HL-60 (cell line): ENCODE measurements at regions not wholly inside any gene's neighbourhood (a gene's known extent, or its start where the extent isn't known, plus 50 kb on each side); places are given as distances from the start of the nearest gene placed in this dataset.

Experiments used
- DNase-seq, 2 experiments: peaks; one replicate each; pipeline ENCODE4 v3.0.0-alpha.2; 2010 to 2020; ENCODE audit warnings: low read depth in 1 of 2, low spot score in 1 of 2
- H3K27ac ChIP-seq: fragments of 250-450 bp; sonication (Bioruptor Pico); replicated peaks from 2 replicates; pipeline ENCODE4 v1.5.1; 2020; ENCODE audit warnings: mild to moderate bottlenecking, moderate library complexity
- H3K27me3 ChIP-seq: fragments of 250-450 bp; sonication (Bioruptor Pico); 2 replicates; pipeline ENCODE4 v1.5.1; 2021; ENCODE audit warnings: mild to moderate bottlenecking, moderate library complexity; ENCODE audit not compliant: insufficient read depth, poor library complexity, severe bottlenecking
- H3K4me3 ChIP-seq: replicated peaks from 2 replicates; pipeline ENCODE4 v1.5.1; 2011; ENCODE audit warnings: mild to moderate bottlenecking, control low read depth, low read length; ENCODE audit not compliant: insufficient read depth
- CTCF ChIP-seq: IDR thresholded peaks from one replicate; pipeline ENCODE4 v1.5.1; 2011; ENCODE audit warnings: low read length, control low read depth, inconsistent platforms; ENCODE audit not compliant: insufficient read depth
- GABPA ChIP-seq: IDR thresholded peaks from 2 replicates; pipeline ENCODE4 v1.6.1; 2012; ENCODE audit warnings: low read depth
- POLR2AphosphoS5 ChIP-seq: IDR thresholded peaks from 2 replicates; pipeline ENCODE4 v1.6.1; 2012; ENCODE audit warnings: low read depth
- REST ChIP-seq: IDR thresholded peaks from 2 replicates; pipeline ENCODE4 v1.6.1; 2012; ENCODE audit warnings: low read depth; ENCODE audit not compliant: insufficient replicate concordance
- SPI1 ChIP-seq: IDR thresholded peaks from 2 replicates; pipeline ENCODE4 v1.6.1; 2012; ENCODE audit warnings: low read depth, mild to moderate bottlenecking, borderline replicate concordance

- TF ChIP-seq POLR2AphosphoS5 = no peak
- no peak for TF ChIP-seq GABPA
- TF ChIP-seq SPI1 = no peak
- TF ChIP-seq REST = no peak
- no peak for TF ChIP-seq CTCF
- Histone ChIP-seq H3K27me3 (peaks cover 3% of the 10 kb centered on the region), H3K27ac (no peak overlapping the region), H3K4me3 (no peak overlapping the region)
- no peak for DNase-seq
Observed at GRCh38 chr2:240239325-240239724, 98.9 kb upstream of the OTOS start.

- TF ChIP-seq REST (no peak), GABPA (no peak), CTCF (no peak), POLR2AphosphoS5 (no peak), SPI1 (no peak)
- Histone ChIP-seq H3K27me3 (no peaks in the 10 kb centered on the region), H3K4me3 (no peak overlapping the region), H3K27ac (no peak overlapping the region)
- DNase-seq = no peak
Observed at GRCh38 chr2:240240017-240240734, 99.7 kb upstream of the OTOS start.

GRCh38 chr2:240240781-240241180, 100.3 kb upstream of the OTOS start:
- no peaks in the 10 kb centered on the region for H3K27me3 ChIP-seq
- TF ChIP-seq REST = no peak
- TF ChIP-seq CTCF = no peak
- TF ChIP-seq SPI1 = no peak
- no peak for TF ChIP-seq POLR2AphosphoS5
- no peak for TF ChIP-seq GABPA
- no peak for DNase-seq
- H3K4me3 ChIP-seq = no peak overlapping the region
- H3K27ac ChIP-seq = no peak overlapping the region
